Fibroblast of gingiva (primary cell): ENCODE measurements at regions not wholly inside any gene's neighbourhood (a gene's known extent, or its start where the extent isn't known, plus 50 kb on each side); places are given as distances from the start of the nearest gene placed in this dataset.
"Not testable (repeated sequence)": the region's sequence is repeated elsewhere in the genome, so short reads cannot be mapped to it uniquely, and the experiment has no call there.

Experiments
- DNase-seq: peaks from one replicate; pipeline ENCODE4 v3.0.0-alpha.2; 2011; ENCODE audit warnings: low read depth

DNA sequence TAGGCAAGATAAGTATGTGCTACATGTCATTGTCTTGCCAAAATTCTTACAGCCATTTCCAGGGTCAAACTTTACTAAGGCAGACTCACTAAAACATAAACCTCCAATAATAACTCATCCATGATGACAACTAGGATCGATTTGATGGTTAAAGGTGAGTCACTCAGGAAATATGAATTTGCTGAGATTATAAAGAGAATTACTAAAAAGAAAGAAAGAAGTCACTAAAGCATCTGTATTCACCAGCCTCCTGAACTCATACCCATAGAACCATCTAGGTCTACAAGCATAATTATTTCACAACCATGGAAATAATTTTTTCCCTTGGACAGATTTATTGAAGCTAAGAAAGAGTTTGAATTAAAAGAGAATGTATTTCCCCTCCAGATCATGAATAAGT, 258.6 kb downstream of the TLE1 start:
- no peak for DNase-seq

GRCh38 chr9:81427870-81428269, 261.5 kb downstream of the TLE1 start:
- DNase-seq: no peak

DNA sequence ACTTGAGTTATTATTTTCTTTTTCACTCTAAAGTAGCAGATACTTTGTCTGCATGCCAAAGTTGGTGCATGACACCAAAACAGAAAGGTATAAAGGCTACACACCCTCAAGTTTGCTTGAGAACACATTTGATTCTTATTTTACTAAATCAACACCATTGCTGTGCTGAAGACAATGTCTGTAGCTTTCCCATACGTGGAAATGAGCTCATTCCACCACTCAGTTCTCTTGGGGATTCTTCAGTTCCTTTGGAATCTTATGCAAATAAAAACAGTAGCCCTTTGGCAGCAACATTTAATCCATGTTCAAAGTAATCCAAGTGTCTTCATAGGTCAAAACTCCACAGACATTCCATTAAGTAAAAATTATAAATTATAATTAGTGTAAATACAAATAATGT, 264.9 kb downstream of the TLE1 start:
- DNase-seq: peak; percentile 12

DNA sequence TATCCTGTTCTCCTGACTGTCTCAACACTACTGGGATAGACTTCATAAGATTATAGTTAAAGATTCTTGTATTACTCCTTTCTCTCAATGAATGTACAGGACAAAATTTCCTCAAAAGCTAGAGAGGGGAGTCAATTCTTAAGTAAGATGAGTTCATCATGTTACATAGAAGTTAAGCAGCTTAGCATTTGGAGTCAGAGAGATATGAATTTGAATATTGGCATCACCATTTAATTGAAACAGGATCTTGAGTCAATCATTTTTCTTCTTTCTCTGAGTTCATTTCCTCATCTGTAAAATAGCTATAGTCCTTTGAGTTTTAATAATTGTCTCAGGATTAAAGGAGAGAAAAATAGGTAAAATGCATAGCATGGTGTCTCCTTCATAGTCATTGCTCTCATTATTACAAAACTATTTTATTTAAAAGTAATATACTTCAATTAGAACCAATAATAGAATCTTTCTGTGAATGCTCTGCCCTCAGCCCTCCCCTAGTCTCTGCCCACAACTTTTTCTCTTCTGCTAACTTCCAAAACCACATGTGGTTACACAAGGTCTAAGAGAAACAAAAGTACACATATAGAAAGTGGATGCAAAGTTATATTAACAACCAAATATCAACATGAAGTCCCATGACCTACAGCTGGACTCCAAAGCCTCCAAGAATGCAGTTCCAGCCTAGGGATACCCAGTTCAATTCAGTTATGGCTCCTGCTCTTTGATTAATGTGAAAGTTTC, 265.6 kb downstream of the TLE1 start:
- no peak for DNase-seq

- DNase-seq: not testable (repeated sequence)
Measured at GRCh38 chr9:81421090-81421489, 268.3 kb downstream of the TLE1 start.

DNA sequence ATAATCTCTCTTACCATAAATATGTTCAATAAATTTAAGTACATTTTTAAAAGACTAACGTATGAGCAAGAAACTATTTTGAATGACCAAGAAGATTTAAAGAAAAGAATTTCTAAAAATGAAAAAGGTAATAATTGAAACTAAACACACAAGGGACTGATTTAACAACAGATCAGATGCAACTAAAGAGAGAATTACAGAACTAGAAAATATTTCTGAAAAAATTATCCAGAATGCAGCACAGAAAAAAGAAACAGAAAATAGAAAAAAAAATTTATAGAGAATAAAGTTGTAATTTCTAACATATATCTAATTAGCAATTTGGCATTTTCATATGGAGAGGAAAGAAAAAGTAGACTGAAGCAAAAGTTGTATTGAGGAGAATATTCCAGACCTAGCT, 269.3 kb downstream of the TLE1 start:
- DNase-seq: no peak

DNA sequence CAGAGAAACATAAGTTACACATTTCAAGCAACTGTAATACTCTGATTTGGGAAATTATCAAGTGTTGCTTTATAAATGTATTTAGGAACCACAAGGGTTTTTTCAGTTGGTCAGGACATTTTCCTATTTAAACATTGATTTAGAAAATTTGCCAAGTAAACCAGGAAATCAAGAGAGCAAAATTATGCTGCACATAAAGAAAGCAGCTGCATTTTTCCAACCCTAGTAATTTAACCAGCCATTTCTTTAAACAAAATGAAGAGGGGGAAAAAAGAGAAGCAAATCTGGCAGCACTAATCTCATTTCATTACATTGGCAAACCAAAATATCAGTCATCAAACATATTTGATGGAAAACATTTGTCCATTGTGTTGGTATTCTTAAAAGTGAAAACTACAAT, 271.4 kb downstream of the TLE1 start:
- DNase-seq: no peak

DNA sequence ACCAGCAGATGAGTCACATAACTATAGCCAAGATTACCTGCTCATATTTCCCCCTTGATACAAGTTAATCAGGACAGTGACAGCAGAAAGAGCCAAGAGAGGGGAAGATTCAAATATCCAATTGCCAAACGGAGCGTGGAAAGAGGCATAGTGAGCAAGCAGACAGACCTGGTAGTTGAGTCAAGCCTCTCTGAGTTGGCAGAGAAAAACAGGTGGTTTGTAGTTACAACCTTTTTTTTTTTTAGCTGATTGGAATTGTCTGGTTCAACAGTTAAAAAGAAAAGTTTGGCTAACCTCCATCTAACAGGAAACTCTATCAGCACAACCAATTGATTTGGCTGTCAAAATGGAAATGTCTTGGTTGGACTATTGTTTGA, 272.1 kb downstream of the TLE1 start:
- no peak for DNase-seq

- no peak for DNase-seq
Measured at GRCh38 chr9:81416476-81417298, 272.7 kb downstream of the TLE1 start.

DNA sequence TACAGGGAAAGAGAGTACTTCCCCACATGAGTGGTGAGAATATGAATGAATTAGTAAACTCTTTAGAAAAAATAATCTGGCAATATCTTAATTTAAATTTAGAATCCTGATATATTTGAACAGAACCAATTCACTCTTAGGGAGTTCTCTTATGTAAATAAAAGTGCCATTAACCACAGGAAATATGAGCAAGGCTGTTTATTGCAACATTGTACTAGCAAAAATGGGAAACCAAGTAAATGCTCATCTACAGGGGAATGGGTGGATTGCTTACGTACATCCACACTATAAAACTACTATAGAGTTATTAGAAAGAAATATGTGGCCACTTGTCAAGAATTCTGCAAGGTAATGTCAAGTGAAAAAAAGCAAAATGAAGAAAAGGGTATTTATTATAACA, 274.5 kb downstream of the TLE1 start:
- DNase-seq: no peak

DNA sequence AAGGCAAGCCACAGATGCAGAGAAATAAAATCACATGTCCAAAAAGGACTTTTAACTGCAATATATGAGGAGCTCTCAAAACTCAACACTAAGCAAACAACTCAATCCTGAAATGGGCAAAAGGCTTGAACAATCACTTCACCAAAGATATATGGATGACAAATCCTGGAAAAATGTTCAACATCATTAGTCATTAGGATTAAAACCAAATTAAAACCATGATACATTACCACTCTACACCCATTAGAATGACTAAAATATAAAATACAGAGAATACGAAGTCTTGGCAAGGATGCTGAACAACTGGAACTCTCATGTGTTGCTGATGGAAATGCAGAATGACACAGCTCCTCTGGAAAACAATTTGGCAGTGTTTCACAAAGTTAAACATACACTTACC, 277.4 kb downstream of the TLE1 start:
- no peak for DNase-seq

GRCh38 chr9:81410201-81410600, 279.1 kb downstream of the TLE1 start:
- DNase-seq: peak; percentile 20

DNA sequence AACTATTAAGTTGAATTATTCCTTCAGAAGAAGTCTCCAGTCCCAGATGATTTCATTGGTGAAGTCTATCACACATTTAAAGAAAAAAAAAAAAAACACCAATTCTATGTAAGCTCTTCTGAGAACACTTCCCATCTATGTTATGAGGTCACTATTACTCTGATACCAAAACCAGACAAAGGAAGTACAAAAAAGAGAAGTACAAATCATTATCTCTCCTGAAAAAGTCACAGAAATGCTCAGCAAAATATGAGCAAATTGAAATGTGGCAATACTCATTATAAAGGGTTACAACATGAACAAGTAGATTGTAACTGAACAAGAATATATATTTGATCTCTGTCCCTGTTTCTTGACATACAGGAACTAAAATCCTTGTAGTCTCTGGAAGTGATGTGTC, 280.4 kb downstream of the TLE1 start:
- DNase-seq: no peak

DNA sequence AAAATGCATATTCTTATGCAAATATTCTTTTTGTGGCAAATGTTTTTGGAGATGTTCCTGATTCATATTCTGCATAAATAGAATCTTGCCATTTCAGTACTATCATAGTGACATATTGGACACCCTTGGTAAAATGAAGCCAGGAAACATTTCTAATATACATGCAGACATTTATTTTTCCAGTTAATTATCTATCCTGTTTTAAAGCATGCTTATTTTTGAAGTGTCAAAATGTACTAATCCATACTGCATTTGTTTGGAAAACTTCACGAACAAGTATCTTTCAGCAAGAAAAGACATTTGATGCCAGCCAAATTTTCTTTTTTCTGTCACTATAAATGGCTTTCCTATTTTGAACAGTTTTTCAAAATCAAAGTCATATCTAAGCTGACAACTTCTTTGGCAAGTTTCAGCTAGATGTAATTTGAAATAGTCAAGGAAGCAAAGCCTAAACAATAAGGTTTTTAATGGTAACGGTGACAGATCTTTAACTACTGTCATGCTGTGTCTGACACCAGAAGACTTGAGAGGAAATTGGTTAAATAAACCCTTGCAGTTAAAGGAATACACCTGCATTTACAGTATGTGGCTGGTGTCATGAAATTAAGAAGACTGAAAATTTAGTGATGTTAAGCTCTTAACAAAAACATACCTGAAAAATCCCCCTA, 284.3 kb downstream of the TLE1 start:
- no peak for DNase-seq

GRCh38 chr9:81397481-81398381, 291.6 kb downstream of the TLE1 start:
- DNase-seq: no peak

DNA sequence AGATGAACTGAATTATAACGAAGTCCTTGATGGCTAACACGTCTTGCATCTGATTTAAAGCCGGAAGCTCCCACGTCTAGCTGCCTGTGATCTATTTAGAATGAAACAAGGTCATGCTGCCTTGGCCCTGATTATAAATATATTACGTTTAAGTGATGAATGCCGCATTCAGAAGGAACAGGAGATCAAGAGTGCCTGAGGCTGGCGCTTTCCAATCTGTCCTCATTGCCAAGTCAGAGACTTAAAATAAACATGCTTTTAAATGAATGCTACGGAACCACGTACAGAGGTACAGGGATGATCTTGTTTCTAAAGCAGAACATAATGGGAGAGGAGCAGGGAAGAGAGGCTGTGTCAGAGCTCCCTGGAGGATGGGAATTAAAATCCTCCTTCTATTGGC, 292.8 kb downstream of the TLE1 start:
- no peak for DNase-seq

DNA sequence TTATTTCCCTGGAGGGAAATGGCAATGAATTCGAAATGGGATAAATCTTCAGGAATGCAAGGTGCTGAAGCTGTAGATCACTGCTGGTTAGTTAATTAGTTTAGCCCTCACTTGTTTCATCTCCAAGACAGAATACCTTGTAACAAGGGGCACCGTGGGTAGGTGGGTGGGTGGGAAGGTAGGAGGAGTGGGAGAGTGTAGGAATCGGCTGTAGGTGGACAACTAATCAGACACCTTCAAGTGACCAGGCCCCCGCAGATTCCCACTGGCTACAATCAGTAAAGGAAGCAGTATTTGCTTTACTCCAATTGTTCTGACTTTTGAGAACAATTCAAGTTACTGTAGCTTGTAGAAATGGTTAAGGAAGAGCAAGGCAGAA, 293.7 kb downstream of the TLE1 start:
- DNase-seq: no peak

DNA sequence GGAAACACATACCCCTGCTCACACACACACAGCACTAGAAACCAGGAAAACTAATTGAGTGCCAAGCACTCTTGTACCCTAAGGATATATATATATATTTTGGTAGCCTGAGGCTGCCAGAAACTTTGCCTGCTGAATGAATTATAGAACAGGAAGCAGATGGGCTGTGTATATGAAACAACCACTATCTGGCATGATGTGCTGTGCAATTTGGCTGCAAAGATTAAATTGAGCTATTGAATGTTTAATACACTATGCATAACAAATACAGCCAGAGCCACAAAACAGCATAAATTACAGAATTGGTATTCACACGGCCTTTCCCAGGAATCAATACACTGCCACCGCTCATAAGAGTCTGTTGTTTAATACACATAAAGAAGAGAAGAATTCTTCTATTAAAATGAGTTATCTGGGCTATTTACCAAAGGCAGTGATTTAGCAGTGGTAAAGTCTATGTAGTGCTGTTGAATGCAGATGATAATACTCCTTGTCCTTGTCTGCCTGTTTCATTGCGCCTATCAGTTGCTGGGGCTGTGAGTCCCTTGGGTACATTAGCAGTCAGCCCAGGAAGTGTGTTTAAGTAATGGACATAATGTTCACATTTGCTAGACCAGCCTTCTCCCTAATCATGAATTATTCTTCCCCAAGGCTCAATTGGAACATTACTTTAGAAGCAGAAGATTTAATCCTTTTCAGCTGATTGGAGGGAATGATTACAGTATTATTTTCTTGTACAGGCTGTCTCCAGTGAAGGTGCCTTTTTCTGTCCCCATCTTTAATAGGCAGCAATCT, 294.3 kb downstream of the TLE1 start:
- peak; percentile 9 for DNase-seq

DNA sequence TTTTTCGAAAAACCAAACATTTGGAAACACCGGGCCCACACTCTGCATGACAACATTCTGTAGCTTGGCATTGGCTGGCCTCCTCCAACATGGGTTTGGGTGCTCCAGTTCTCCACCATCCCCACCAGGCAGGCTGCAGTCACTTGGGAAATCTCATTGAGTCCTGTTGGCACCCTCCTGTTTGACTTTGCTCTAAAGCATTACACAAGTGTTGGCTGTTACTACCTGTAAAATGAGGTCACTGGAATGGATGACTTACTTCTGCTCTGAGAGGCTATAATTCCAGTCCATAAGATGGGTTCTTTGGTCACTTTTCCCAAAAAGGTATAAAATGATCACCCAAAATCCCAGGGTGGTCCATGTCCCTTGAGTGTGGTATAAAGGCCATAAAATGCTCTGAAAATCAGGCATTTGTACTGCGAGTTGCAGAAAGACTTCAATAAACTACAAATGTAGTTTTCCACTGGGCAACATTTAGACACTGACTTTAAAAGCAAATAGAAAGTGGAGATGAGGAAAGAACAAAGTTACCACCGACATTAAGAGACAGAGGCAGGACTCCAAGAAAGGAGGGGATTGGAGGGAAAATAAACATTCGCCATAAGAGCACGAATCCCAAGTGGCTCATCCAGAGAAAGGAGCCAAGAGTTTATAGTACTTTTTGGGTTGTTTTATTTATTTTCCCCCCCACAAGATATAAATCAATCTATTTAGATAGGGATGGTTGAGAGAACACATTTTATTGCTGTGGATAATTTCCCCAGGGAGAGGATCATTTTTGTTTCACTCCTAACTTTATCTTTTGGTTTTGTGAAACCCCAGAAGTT, 295.1 kb downstream of the TLE1 start:
- DNase-seq: peak; percentile 78

DNA sequence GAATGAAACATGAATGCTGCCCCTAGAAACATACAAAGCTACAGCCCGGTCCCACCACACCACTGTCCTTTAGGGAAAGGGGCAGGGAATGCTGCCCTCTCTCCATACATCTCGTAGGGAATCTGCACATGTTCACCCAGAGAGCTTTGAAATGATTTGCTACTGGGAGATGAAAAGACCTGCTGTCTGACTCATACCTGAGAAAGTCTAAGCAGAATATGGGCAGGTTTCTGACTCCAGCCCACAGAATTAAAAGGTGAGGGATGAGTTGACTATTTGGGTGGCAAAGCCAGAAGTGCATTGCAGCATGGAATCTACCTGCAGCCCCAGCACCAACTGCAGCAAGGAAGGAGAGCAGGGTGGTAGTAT, 297.9 kb downstream of the TLE1 start:
- no peak for DNase-seq
